Smooth muscle cell (in vitro differentiated cells): ENCODE measurements at regions not wholly inside any gene's neighbourhood (a gene's known extent, or its start where the extent isn't known, plus 50 kb on each side); places are given as distances from the start of the nearest gene placed in this dataset.
"Not testable (repeated sequence)": the region's sequence is repeated elsewhere in the genome, so short reads cannot be mapped to it uniquely, and the experiment has no call there.

Experiments
- DNase-seq: peaks from one replicate; lab custom pipeline; 2025; ENCODE audit not compliant: unreplicated experiment; lab: John Stamatoyannopoulos, UW
- H2AFZ ChIP-seq: fragments of 200-600 bp; sonication (generic); 2 replicates; pipeline ENCODE4 v1.6.0; 2016; ENCODE audit warnings: antibody characterized with exemption, low read depth, mild to moderate bottlenecking
- H3F3A ChIP-seq: fragments of 200-600 bp; sonication (generic); 2 replicates; pipeline ENCODE4 v1.6.0; 2017; ENCODE audit warnings: antibody characterized with exemption, low read depth
- H3K27ac ChIP-seq: fragments of 200-600 bp; sonication (generic); 2 replicates; pipeline ENCODE4 v1.5.1; 2016; ENCODE audit warnings: low read depth, mild to moderate bottlenecking
- H3K27me3 ChIP-seq: fragments of 200-600 bp; sonication (generic); 2 replicates; pipeline ENCODE4 v1.6.1; 2016; ENCODE audit warnings: low read depth, mild to moderate bottlenecking
- H3K36me3 ChIP-seq: fragments of 200-600 bp; sonication (generic); 2 replicates; pipeline ENCODE4 v1.5.1; 2016; ENCODE audit warnings: low read depth
- H3K4me1 ChIP-seq: fragments of 200-600 bp; sonication (generic); 2 replicates; pipeline ENCODE4 v1.5.1; 2016; ENCODE audit warnings: low read depth
- H3K4me2 ChIP-seq: fragments of 200-600 bp; sonication (generic); 2 replicates; pipeline ENCODE4 v1.6.0; 2016; ENCODE audit warnings: mild to moderate bottlenecking
- H3K4me3 ChIP-seq: fragments of 200-600 bp; sonication (generic); 2 replicates; pipeline ENCODE4 v1.5.1; 2016; ENCODE audit warnings: mild to moderate bottlenecking
- H3K79me2 ChIP-seq: fragments of 200-600 bp; sonication (generic); 2 replicates; pipeline ENCODE4 v1.6.0; 2016; ENCODE audit warnings: low read depth, mild to moderate bottlenecking
- H3K9ac ChIP-seq: fragments of 200-600 bp; sonication (generic); 2 replicates; pipeline ENCODE4 v1.6.0; 2016; ENCODE audit warnings: low read depth
- H3K9me3 ChIP-seq: fragments of 200-600 bp; sonication (generic); replicated peaks from 2 replicates; pipeline ENCODE4 v1.5.1; 2016; ENCODE audit warnings: low read depth
- H4K20me1 ChIP-seq: fragments of 200-600 bp; sonication (generic); 2 replicates; pipeline ENCODE4 v1.6.0; 2016; ENCODE audit warnings: low read depth
- WGBS: methylation state at CpG from one replicate; pipeline ENCODE4 v1.1.7; 2016; ENCODE audit warnings: low lambda C conversion rate; 5-methylcytosine and 5-hydroxymethylcytosine counted together
- TF ChIP-seq, protein P1 (sequence below): fragments of 200-600 bp; sonication (generic); IDR thresholded peaks from 2 replicates; pipeline ENCODE4 v1.5.1; 2017; ENCODE audit warnings: borderline replicate concordance, mild to moderate bottlenecking, antibody characterized with exemption; ENCODE audit not compliant: insufficient read depth, poor library complexity, severe bottlenecking

DNA sequence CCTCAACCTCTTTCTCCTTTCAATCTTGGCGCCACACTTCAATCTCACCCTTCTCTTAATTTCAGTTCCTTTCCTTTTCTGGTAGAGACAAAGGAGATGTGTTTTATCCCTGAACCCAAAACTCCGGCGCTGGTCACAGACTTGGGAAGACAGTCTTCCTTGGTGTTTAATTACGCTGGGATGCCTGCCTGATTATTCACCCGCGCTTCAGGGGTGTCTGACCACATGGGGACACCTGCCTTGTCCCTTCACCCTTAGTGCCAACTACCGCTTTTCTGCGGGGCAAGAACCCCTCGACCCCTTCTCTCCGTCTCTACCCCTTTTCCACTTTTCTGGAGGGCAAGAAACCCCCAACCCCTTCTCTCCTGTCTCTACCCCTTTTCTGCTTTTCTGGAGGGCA is 261.1 kb downstream of the SMARCA2 start:
- Histone ChIP-seq H3K27me3 (peaks cover 17% of the 10 kb centered on the region), H3K79me2 (no peaks in the 10 kb centered on the region), H3K4me2 (peak overlapping the region; percentile 26), H4K20me1 (no peaks in the 10 kb centered on the region), H3K4me1 (no peaks in the 10 kb centered on the region), H3K9ac (no peak overlapping the region), H3F3A (no peaks in the 10 kb centered on the region), H3K36me3 (no peaks in the 10 kb centered on the region), H3K4me3 (no peak overlapping the region), H3K27ac (no peak overlapping the region), H2AFZ (no peak overlapping the region), H3K9me3 (no peaks in the 10 kb centered on the region)
- no peak for DNase-seq
- WGBS: 35% methylated on average over 10 of the region's 10 CpGs
- TF ChIP-seq, protein P1, sequence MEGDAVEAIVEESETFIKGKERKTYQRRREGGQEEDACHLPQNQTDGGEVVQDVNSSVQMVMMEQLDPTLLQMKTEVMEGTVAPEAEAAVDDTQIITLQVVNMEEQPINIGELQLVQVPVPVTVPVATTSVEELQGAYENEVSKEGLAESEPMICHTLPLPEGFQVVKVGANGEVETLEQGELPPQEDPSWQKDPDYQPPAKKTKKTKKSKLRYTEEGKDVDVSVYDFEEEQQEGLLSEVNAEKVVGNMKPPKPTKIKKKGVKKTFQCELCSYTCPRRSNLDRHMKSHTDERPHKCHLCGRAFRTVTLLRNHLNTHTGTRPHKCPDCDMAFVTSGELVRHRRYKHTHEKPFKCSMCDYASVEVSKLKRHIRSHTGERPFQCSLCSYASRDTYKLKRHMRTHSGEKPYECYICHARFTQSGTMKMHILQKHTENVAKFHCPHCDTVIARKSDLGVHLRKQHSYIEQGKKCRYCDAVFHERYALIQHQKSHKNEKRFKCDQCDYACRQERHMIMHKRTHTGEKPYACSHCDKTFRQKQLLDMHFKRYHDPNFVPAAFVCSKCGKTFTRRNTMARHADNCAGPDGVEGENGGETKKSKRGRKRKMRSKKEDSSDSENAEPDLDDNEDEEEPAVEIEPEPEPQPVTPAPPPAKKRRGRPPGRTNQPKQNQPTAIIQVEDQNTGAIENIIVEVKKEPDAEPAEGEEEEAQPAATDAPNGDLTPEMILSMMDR: no peak

- peaks cover 17% of the 10 kb centered on the region for H3K27me3 ChIP-seq
- not testable (repeated sequence) for H3K4me3 ChIP-seq, H3K4me2 ChIP-seq, H3K9me3 ChIP-seq, H3K27ac ChIP-seq, H4K20me1 ChIP-seq, H3K4me1 ChIP-seq, H3K9ac ChIP-seq, H2AFZ ChIP-seq, DNase-seq, H3F3A ChIP-seq, H3K36me3 ChIP-seq, H3K79me2 ChIP-seq
- 44% methylated on average over 9 of the region's 9 CpGs for WGBS
Measured at GRCh38 chr9:2277133-2277532, 262.0 kb downstream of the SMARCA2 start.

DNA sequence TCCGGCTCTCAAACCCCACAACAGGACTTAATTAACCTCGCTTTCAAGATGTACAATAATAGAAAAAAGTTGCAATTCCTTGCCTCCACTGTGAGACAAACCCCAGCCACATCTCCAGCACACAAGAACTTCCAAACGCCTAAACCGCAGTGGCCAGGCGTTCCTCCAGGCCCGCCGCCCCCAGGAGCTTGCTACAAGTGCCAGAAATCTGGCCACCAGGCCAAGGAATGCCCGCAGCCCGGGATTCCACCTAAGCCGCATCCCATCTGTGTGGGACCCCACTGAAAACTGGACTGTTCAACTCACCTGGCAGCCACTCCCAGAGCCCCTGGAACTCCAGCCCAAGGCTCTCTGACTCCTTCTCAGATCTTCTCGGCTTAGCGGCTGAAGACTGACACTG is 262.5 kb downstream of the SMARCA2 start:
- H4K20me1 ChIP-seq, H3F3A ChIP-seq, H3K4me3 ChIP-seq, H3K9me3 ChIP-seq, H3K9ac ChIP-seq, H3K4me2 ChIP-seq, H2AFZ ChIP-seq, DNase-seq, H3K36me3 ChIP-seq, H3K79me2 ChIP-seq, H3K4me1 ChIP-seq, H3K27ac ChIP-seq: not testable (repeated sequence)
- WGBS: 64% methylated on average over 12 of the region's 12 CpGs
- peaks cover 17% of the 10 kb centered on the region for H3K27me3 ChIP-seq

GRCh38 chr9:2279138-2279537 is 264.0 kb downstream of the SMARCA2 start:
- WGBS: 56% methylated on average over 8 of the region's 8 CpGs
- H3K27ac ChIP-seq, H2AFZ ChIP-seq, DNase-seq, H3K36me3 ChIP-seq, H3K4me2 ChIP-seq, H3K9ac ChIP-seq, H3K9me3 ChIP-seq, H3K4me3 ChIP-seq, H3K4me1 ChIP-seq, H4K20me1 ChIP-seq, H3F3A ChIP-seq, H3K79me2 ChIP-seq: not testable (repeated sequence)
- peaks cover 17% of the 10 kb centered on the region for H3K27me3 ChIP-seq

GRCh38 chr9:2281031-2281802 is 266.1 kb downstream of the SMARCA2 start:
- Histone ChIP-seq H3K79me2 (no peaks in the 10 kb centered on the region), H3K4me1 (peaks cover 7% of the 10 kb centered on the region), H3K27me3 (peaks cover 9% of the 10 kb centered on the region), H3K9ac (peak overlapping the region; percentile 51), H3K36me3 (no peaks in the 10 kb centered on the region), H3K9me3 (no peaks in the 10 kb centered on the region), H2AFZ (no peak overlapping the region), H3K4me3 (no peak overlapping the region), H3F3A (no peaks in the 10 kb centered on the region), H3K27ac (peak overlapping the region; percentile 57), H4K20me1 (no peaks in the 10 kb centered on the region), H3K4me2 (peak overlapping the region; percentile 51)
- TF ChIP-seq, protein P1: no peak
- whole genome bisulfite sequencing: 27% methylated on average over 13 of the region's 13 CpGs
- no peak for DNase-seq
